CD4-positive, alpha-beta T cell treated with Interleukin-17A for 1 hour (primary cell): ENCODE measurements at regions not wholly inside any gene's neighbourhood (a gene's known extent, or its start where the extent isn't known, plus 50 kb on each side); places are given as distances from the start of the nearest gene placed in this dataset.

Source experiments
- DNase-seq: peaks from one replicate; pipeline ENCODE4 v3.0.0-alpha.2; 2020

GRCh38 chr12:65631621-65632111 lies 192.6 kb upstream of the HMGA2 start:
- no peak for DNase-seq

GRCh38 chr12:65632131-65632855 lies 192.0 kb upstream of the HMGA2 start:
- DNase-seq = no peak

- no peak for DNase-seq
Measured at GRCh38 chr12:65634061-65634460, 190.2 kb upstream of the HMGA2 start.

GRCh38 chr12:65634626-65635331 lies 189.5 kb upstream of the HMGA2 start:
- DNase-seq = no peak

- DNase-seq = no peak
Measured at GRCh38 chr12:65636436-65636835, 187.8 kb upstream of the HMGA2 start.

GRCh38 chr12:65637150-65637549 lies 187.1 kb upstream of the HMGA2 start:
- DNase-seq = no peak

GRCh38 chr12:65637774-65638173 lies 186.5 kb upstream of the HMGA2 start:
- DNase-seq = no peak

- no peak for DNase-seq
Measured at GRCh38 chr12:65638324-65638723, 186.0 kb upstream of the HMGA2 start.

GRCh38 chr12:65640489-65640901 lies 183.8 kb upstream of the HMGA2 start:
- DNase-seq = no peak

GRCh38 chr12:65642061-65642661 lies 182.1 kb upstream of the HMGA2 start:
- DNase-seq = no peak

GRCh38 chr12:65643171-65643570 lies 181.1 kb upstream of the HMGA2 start:
- no peak for DNase-seq

GRCh38 chr12:65643595-65644386 lies 180.5 kb upstream of the HMGA2 start:
- no peak for DNase-seq

GRCh38 chr12:65646127-65646643 lies 178.1 kb upstream of the HMGA2 start:
- no peak for DNase-seq

GRCh38 chr12:65647074-65647473 lies 177.2 kb upstream of the HMGA2 start:
- DNase-seq = no peak

- no peak for DNase-seq
Measured at GRCh38 chr12:65648461-65648860, 175.8 kb upstream of the HMGA2 start.

- DNase-seq = no peak
Measured at GRCh38 chr12:65649126-65649525, 175.2 kb upstream of the HMGA2 start.

- no peak for DNase-seq
Measured at GRCh38 chr12:65651060-65651459, 173.2 kb upstream of the HMGA2 start.

GRCh38 chr12:65653321-65653720 lies 171.0 kb upstream of the HMGA2 start:
- no peak for DNase-seq

- DNase-seq = no peak
Measured at GRCh38 chr12:65653946-65654629, 170.2 kb upstream of the HMGA2 start.

GRCh38 chr12:65655074-65655493 lies 169.2 kb upstream of the HMGA2 start:
- no peak for DNase-seq

- no peak for DNase-seq
Measured at GRCh38 chr12:65656156-65656882, 168.0 kb upstream of the HMGA2 start.
